ENCODE measurements at regions not wholly inside any gene's neighbourhood (a gene's known extent, or its start where the extent isn't known, plus 50 kb on each side); places are given as distances from the start of the nearest gene placed in this dataset.

GRCh38 chr6:126546541-126547120 lies 206.7 kb downstream of the CENPW start:
- no peak overlapping the region for H3K27ac ChIP-seq
- TF ChIP-seq CTCF (IDR thresholded peaks at IDR 0.05) (no peak), ZFX (IDR thresholded peaks at IDR 0.05; ENCODE audit: borderline replicate concordance) (no peak)

GRCh38 chr6:126548300-126548699 lies 208.4 kb downstream of the CENPW start:
- TF ChIP-seq CTCF (IDR thresholded peaks at IDR 0.05) (no peak), ZFX (IDR thresholded peaks at IDR 0.05; ENCODE audit: borderline replicate concordance) (no peak)
- H3K27ac ChIP-seq: no peak overlapping the region

GRCh38 chr6:126550323-126550722 lies 210.4 kb downstream of the CENPW start:
- H3K27ac ChIP-seq: no peak overlapping the region
- TF ChIP-seq CTCF (IDR thresholded peaks at IDR 0.05): peak; percentile 13; the same call in 1 of the 2 replicates
- TF ChIP-seq ZFX (IDR thresholded peaks at IDR 0.05; ENCODE audit: borderline replicate concordance): no peak

- no peak overlapping the region for H3K27ac ChIP-seq
- TF ChIP-seq ZFX (IDR thresholded peaks at IDR 0.05; ENCODE audit: borderline replicate concordance) (no peak), CTCF (IDR thresholded peaks at IDR 0.05) (no peak)
These were observed 211.9 kb downstream of the CENPW start for GRCh38 chr6:126551832-126552231.

- H3K27ac ChIP-seq: no peak overlapping the region
- TF ChIP-seq CTCF (IDR thresholded peaks at IDR 0.05) (no peak), ZFX (IDR thresholded peaks at IDR 0.05; ENCODE audit: borderline replicate concordance) (no peak)
These were observed 213.9 kb downstream of the CENPW start for GRCh38 chr6:126553854-126554253.

GRCh38 chr6:126570507-126570906 lies 230.6 kb downstream of the CENPW start:
- H3K27ac ChIP-seq: no peak overlapping the region
- no peak for TF ChIP-seq ZFX (IDR thresholded peaks at IDR 0.05; ENCODE audit: borderline replicate concordance)
- no peak for TF ChIP-seq CTCF (IDR thresholded peaks at IDR 0.05)

- H3K27ac ChIP-seq: no peak overlapping the region
These were observed 234.4 kb downstream of the CENPW start for GRCh38 chr6:126574301-126574700.

More at GRCh38 chr6:126574301-126574700, 234.4 kb downstream of the CENPW start:
- TF ChIP-seq CTCF (IDR thresholded peaks at IDR 0.05): no peak
